HAP-1 (cell line): ENCODE measurements at regions not wholly inside any gene's neighbourhood (a gene's known extent, or its start where the extent isn't known, plus 50 kb on each side); places are given as distances from the start of the nearest gene placed in this dataset.
"Not testable (repeated sequence)": the region's sequence is repeated elsewhere in the genome, so short reads cannot be mapped to it uniquely, and the experiment has no call there.

Source experiments
- DNase-seq, 2 experiments: peaks; one replicate each; pipeline ENCODE4 v3.0.0-alpha.2; 2016 to 2020; ENCODE audit warnings: low spot score in 2 of 2
- H3K27me3 ChIP-seq: fragments of 250-450 bp; sonication (Bioruptor Pico); 2 replicates; pipeline ENCODE4 v1.5.1; 2020; ENCODE audit warnings: low read depth, mild to moderate bottlenecking, moderate library complexity
- H3K36me3 ChIP-seq: fragments of 250-450 bp; sonication (Bioruptor Pico); replicated peaks from 2 replicates; pipeline ENCODE4 v1.5.1; 2020; ENCODE audit warnings: mild to moderate bottlenecking
- H3K4me1 ChIP-seq: fragments of 250-450 bp; sonication (Bioruptor Pico); 2 replicates; pipeline ENCODE4 v1.5.1; 2020; ENCODE audit warnings: mild to moderate bottlenecking
- H3K4me3 ChIP-seq: fragments of 250-450 bp; sonication (Bioruptor Pico); 2 replicates; pipeline ENCODE4 v1.5.1; 2020; ENCODE audit warnings: mild to moderate bottlenecking, moderate library complexity
- H3K9me3 ChIP-seq: fragments of 250-450 bp; sonication (Bioruptor Pico); 2 replicates; pipeline ENCODE4 v1.5.1; 2020; ENCODE audit warnings: mild to moderate bottlenecking, moderate library complexity
- in situ Hi-C: fragments of 300-500 bp; cut with MboI; formaldehyde crosslinking; loops from 3 replicates; pipeline ENCODE4 v1.14.3; 2020; ENCODE audit warnings: low sequenced_read_pairs, inconsistent platforms, mixed read lengths

DNA sequence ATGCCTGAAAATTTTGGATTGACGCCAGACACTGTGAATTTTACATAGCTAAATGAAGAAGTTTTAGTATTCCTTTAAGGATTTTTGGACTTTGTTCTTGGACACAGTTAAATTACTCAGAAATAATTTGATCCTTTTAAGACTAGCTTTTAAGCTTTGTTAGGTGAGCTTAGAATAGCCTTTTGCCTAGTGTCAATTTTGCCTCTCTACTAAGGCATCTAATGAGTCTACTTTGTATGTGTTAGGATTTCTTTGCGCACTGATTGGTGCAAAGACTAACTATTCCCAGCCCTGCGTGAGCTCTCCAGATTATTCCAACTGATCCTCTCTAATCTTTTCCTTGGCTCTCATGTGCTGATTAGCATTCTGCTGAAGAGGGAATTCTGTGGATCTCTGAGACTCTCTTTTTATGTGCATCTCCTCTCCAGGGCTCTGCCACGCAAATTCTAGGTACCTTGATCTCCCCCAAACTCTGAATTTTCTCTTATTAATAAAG, 128.1 kb upstream of the BCL9 start:
- in situ Hi-C loops: no loop called here
- no peak for DNase-seq
- no peaks in the 10 kb centered on the region for H3K27me3 ChIP-seq

DNA sequence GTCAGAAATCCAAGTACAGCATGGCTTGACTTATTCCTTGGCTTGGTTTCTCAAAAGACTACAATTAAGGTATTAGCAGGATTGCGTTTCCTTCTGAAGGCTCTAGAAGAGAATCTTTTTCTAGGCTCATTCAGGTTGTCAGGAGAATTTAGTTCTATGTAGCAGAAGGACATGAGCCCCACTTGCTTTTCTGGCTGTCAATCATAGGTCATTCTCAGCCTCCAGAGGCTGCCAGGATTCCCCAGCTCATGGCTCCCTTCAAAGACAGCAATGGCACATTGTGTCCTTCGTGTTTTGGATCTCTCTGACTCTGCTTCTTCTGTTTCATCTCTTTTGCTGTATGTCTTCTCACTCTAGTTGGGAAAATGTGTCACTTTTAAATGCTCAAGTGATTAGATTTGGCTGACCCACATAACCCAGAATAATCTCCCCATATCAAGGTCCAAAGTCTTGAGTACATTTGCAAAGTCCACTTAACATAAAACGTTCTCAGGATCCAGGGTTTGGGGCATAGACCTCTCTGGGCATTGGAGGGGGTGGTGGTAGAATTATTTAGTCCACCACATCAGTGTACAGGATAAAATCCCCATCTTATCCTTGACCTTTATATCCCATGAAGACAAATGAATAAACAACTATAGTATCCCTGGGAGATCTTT, 126.7 kb upstream of the BCL9 start:
- no peak for DNase-seq
- Histone ChIP-seq H3K27me3 (no peaks in the 10 kb centered on the region), H3K4me1 (no peaks in the 10 kb centered on the region), H3K36me3 (no peaks in the 10 kb centered on the region), H3K4me3 (no peak overlapping the region), H3K9me3 (no peaks in the 10 kb centered on the region)
- in situ Hi-C loops: no loop called here

More for the DNA sequence above, 128.1 kb upstream of the BCL9 start:
- Histone ChIP-seq H3K36me3 (no peaks in the 10 kb centered on the region), H3K4me3 (no peak overlapping the region), H3K4me1 (no peaks in the 10 kb centered on the region), H3K9me3 (no peaks in the 10 kb centered on the region)

DNA sequence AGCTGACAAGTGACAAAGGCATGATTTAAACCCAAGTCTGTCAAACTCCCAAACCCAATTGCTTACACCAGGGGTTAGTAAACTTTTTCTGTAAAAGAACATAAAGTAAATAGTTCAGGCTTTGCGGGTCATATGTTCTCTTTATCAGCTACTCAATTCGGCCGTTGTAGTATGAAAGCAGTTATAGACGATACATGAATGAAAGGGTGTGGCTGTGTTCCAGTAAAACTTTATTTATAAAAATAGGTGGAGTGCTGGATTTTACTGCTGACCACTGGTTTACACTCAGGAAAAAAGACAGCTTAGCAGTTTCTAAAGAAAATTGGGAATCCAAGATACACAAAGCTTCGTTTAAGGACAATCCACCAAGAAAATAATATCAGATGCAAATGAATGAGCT, 124.3 kb upstream of the BCL9 start:
- Histone ChIP-seq H3K27me3 (no peaks in the 10 kb centered on the region), H3K36me3 (no peaks in the 10 kb centered on the region), H3K9me3 (no peaks in the 10 kb centered on the region), H3K4me1 (no peaks in the 10 kb centered on the region), H3K4me3 (no peak overlapping the region)
- in situ Hi-C loops: no loop called here
- DNase-seq: no peak

DNA sequence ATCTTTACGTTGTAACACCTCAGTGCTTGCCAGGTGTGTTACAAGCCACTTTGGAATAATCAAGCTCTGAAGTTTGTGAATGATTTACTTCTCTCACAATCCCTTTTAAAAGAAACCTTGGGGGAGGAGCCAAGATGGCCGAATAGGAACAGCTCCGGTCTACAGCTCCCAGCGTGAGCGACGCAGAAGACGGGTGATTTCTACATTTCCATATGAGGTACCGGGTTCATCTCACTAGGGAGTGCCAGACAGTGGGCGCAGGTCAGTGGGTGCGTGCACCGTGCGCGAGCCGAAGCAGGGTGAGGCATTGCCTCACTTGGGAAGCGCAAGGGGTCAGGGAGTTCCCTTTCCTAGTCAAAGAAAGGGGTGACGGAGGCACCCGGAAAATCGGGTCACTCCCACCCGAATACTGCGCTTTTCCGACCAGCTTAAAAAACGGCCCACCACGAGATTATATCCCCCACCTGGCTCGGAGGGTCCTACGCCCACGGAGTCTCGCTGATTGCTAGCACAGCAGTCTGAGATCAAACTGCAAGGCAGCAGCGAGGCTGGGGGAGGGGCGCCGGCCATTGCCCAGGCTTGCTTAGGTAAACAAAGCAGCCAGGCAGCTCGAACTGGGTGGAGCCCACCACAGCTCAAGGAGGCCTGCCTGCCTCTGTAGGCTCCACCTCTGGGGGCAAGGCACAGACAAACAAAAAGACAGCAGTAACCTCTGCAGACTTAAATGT, 118.0 kb upstream of the BCL9 start:
- H3K36me3 ChIP-seq, H3K27me3 ChIP-seq, H3K4me1 ChIP-seq, H3K4me3 ChIP-seq, in situ Hi-C loops, DNase-seq, H3K9me3 ChIP-seq: not testable (repeated sequence)

DNA sequence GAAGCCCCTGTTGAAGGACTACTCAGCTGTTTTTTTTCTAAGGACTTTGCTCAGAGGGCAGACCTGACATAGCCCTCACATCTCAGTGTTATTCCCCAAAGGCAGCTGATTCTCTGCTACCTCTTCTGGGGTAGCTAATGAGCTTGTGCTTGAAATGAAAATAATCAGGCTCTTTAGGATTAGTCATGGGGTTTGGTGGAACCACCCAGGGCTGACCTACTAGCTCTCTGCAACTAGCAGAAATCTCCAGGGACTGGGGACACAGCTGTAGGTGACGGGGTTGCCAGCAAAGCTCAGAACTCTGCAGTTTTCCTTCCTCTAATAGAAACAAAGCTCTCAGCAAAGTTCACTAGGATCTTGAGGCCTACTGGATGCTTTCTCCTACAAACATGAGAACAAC, 106.4 kb upstream of the BCL9 start:
- H3K36me3 ChIP-seq: no peaks in the 10 kb centered on the region
- no peak overlapping the region for H3K4me3 ChIP-seq
- no peaks in the 10 kb centered on the region for H3K4me1 ChIP-seq
- peaks cover 3% of the 10 kb centered on the region; the same call in 1 of the 2 replicates for H3K27me3 ChIP-seq
- in situ Hi-C loops: no loop called here
- no peaks in the 10 kb centered on the region for H3K9me3 ChIP-seq
- DNase-seq: no peak

DNA sequence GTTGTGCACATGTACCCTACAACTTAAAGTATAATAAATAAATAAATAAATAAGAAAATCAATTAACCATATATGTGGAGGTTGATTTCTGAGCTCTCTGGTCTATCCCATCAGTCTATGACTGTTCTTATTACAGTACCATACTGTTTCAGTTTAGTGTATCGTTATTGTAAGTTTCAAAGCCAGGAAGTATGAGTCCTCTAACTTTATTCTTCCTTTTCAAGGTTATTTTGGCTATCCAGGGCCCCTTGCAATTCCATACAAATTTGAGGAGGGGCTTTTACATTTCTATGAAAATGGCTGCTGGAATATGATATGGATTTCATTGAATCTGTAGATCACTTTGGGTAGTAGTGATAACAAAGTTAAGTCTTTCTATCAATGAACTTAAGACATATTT, 96.9 kb upstream of the BCL9 start:
- H3K4me3 ChIP-seq: no peak overlapping the region
- in situ Hi-C loops: no loop called here
- H3K9me3 ChIP-seq: peaks cover 6% of the 10 kb centered on the region; the same call in 1 of the 2 replicates
- no peak for DNase-seq
- no peaks in the 10 kb centered on the region for H3K27me3 ChIP-seq
- H3K4me1 ChIP-seq: no peaks in the 10 kb centered on the region
- no peaks in the 10 kb centered on the region for H3K36me3 ChIP-seq

DNA sequence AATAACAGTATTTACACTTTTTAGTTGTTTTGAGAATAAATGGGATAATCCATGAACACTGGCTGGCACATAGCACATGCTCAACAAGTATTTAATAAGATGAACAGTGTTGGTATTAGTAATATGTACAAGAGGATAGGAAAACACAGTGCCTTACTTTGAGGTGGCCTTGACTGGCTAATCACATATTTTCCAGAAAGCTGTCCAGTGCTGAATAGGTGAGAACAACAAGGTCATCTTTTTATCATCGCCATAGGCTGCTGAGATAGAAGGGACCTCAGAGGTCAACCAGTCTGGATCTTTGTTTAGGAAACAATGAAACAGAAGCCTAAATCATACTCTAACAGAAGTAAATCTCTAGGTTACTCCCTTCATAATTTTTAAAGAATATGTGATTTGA, 89.7 kb upstream of the BCL9 start:
- no peak overlapping the region for H3K4me3 ChIP-seq
- DNase-seq: no peak
- no peaks in the 10 kb centered on the region for H3K4me1 ChIP-seq
- no peaks in the 10 kb centered on the region for H3K9me3 ChIP-seq
- in situ Hi-C loops: no loop called here
- no peaks in the 10 kb centered on the region for H3K36me3 ChIP-seq
- 0 out of 2 replicates have a peak, but pooled peaks cover 5% of the 10 kb centered on the region for H3K27me3 ChIP-seq

DNA sequence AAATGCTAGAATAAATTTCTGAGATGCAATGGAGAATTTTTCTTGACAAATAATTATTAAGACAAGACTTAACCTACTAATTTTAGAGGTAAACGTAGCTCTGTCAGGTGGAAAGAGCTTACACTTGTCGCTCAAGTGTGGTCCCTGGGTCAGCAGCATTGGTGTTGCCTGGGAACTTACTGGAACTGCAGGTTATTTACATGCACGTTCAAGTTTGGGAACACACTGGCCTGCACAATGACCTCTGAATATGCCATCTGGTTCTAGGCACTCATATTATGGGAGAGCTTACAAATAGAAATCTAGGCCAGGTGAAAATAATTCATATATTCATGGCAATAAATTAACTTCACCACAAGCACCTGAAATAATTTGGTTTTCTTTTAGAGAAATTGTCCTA, 88.5 kb upstream of the BCL9 start:
- in situ Hi-C loops: no loop called here
- no peak for DNase-seq
- H3K27me3 ChIP-seq: 0 out of 2 replicates have a peak, but pooled peaks cover 5% of the 10 kb centered on the region
- no peaks in the 10 kb centered on the region for H3K36me3 ChIP-seq
- H3K9me3 ChIP-seq: no peaks in the 10 kb centered on the region
- no peak overlapping the region for H3K4me3 ChIP-seq
- no peaks in the 10 kb centered on the region for H3K4me1 ChIP-seq

DNA sequence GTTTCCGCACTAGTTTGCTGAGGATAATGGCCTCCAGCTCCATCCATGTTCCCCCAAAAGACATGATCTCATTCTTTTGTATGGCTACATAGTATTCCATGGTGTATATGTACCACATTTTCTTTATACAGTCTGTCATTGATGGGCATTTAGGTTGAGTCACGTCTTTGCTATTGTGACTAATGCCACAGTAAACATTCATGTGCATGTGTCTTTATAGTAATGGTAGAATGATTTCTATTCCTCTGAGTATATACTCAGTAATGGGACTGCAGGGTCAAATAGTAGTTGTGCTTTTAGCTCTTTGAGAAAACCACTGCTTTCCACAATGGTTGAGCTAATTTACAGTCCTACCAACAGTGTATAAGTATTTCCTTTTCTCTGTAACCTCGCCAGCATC, 78.3 kb upstream of the BCL9 start:
- H3K27me3 ChIP-seq: peaks cover 2% of the 10 kb centered on the region; the same call in 1 of the 2 replicates
- H3K4me3 ChIP-seq: no peak overlapping the region
- in situ Hi-C loops: no loop called here
- no peaks in the 10 kb centered on the region for H3K36me3 ChIP-seq
- no peaks in the 10 kb centered on the region; the same call in 1 of the 2 replicates for H3K9me3 ChIP-seq
- no peak for DNase-seq
- no peaks in the 10 kb centered on the region for H3K4me1 ChIP-seq

DNA sequence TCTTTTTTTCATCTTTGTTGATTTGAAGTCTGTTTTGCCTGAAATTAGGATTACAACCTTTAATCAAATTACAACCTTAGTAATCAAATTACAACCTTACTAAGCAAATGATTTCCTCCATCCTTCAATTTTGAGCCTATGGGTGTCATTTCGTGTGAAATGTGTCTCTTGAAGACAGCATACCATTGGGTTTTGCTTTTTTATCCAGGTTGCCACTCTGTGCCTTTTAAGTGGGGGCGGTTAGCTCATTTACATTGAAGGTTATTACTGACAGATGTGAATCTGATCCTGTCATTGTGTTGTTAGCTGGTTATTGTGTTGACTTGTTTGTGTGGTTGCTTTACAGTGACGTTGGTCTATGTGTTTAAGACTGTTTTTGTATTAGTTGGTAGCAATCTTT, 74.8 kb upstream of the BCL9 start:
- H3K27me3 ChIP-seq: peaks cover 2% of the 10 kb centered on the region; the same call in 1 of the 2 replicates
- no peaks in the 10 kb centered on the region; the same call in 1 of the 2 replicates for H3K9me3 ChIP-seq
- no peak overlapping the region for H3K4me3 ChIP-seq
- H3K36me3 ChIP-seq: no peaks in the 10 kb centered on the region
- in situ Hi-C loops: no loop called here
- H3K4me1 ChIP-seq: no peaks in the 10 kb centered on the region
- no peak for DNase-seq

DNA sequence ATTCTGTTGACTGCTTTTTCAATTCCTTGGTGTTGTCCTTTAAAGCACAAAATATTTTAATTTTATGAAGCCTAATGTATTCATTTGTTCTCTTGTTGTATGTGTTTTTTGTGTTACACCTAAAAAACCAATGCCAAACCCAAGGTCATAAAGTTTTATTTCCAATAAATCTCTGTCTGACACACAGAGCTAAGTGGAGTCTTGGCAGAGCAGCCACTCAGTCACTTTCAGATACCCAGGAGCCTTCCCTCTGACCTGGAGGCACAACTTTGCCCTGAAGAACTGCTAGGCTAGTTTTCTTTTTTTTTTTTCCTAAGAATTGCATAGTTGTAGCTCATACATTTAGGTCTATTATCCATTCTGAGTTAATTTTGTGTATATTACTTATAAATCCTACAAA, 71.2 kb upstream of the BCL9 start:
- no peaks in the 10 kb centered on the region for H3K36me3 ChIP-seq
- H3K9me3 ChIP-seq: no peaks in the 10 kb centered on the region; the same call in 1 of the 2 replicates
- peaks cover 2% of the 10 kb centered on the region for H3K27me3 ChIP-seq
- H3K4me1 ChIP-seq: no peaks in the 10 kb centered on the region
- no peak for DNase-seq
- in situ Hi-C loops: no loop called here
- H3K4me3 ChIP-seq: no peak overlapping the region

DNA sequence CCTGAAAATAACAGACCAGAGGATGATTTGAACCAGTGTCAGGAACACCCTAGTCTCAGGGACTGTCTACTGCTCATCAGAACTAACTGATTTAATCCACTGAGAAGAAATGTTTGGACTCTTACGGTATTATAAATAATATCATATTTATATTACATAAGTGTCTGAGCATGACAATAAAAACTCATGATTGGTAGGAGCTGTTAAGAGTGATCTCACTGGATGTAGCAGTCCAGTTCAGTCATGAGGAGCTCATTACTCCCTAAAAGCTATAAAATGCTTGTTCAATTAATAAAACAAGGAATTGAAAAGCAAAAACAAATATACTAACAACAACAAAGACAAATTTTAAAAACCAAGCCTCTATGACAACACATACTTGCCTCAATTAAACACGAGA, 68.8 kb upstream of the BCL9 start:
- no peaks in the 10 kb centered on the region for H3K36me3 ChIP-seq
- no peak for DNase-seq
- no peaks in the 10 kb centered on the region; the same call in 1 of the 2 replicates for H3K27me3 ChIP-seq
- in situ Hi-C loops: no loop called here
- no peak overlapping the region for H3K4me3 ChIP-seq
- no peaks in the 10 kb centered on the region for H3K9me3 ChIP-seq
- no peaks in the 10 kb centered on the region for H3K4me1 ChIP-seq

DNA sequence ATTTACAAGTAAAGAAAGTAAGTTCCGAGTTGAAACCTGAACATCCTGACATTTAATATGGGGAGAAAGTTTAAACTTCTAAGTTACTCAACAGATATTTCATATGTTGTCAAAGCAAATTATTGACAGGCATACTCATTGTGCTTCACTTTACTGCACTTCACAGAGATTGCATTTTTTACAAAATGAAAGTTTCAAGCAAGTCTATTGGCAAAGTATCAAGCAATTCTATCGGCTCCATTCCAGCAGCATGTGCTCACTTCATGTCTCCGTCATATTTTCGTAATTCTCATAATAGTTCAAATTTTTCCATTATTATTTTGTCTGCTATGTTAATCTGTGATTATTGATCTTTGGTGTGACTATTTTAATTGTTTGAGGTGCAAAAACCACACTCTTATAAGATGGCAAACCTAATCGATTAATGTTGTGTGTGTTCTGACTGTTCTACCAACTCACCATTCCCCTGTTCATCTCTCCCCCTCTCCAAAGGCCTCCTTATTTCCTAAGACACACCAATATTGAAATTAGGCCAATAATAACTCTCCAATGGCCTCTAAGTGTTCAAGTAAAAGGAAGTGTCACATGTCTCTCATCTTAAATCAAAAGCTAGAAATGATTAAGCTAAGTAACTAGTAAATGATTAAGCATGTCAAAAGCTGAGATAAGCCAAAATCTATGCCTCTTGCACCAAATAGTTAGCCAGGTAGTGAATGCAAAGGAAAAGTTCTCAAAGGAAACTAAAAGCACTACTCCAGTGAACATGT, 68.2 kb upstream of the BCL9 start:
- in situ Hi-C loops: no loop called here
- Histone ChIP-seq H3K4me1 (no peaks in the 10 kb centered on the region), H3K4me3 (no peak overlapping the region), H3K9me3 (no peaks in the 10 kb centered on the region), H3K27me3 (no peaks in the 10 kb centered on the region; the same call in 1 of the 2 replicates), H3K36me3 (no peaks in the 10 kb centered on the region)
- DNase-seq: no peak

DNA sequence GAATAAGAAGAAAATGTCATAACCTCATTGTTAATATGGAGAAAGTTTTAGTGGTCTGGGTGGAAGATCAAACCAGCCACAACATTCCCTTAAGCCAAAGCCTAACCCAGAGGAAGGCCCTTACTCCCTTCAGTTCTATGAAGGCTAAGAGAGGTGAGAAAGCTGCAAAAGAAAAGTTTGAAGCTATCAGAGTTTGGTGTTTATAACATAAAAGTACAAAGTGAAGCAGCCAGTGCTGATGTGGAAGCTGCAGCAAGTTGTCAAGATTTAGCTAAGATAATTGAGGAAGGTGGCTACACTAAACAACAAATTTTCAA, 67.6 kb upstream of the BCL9 start:
- H3K9me3 ChIP-seq: no peaks in the 10 kb centered on the region
- DNase-seq: no peak
- no peaks in the 10 kb centered on the region for H3K36me3 ChIP-seq
- H3K4me1 ChIP-seq: no peaks in the 10 kb centered on the region
- no peak overlapping the region for H3K4me3 ChIP-seq
- no peaks in the 10 kb centered on the region; the same call in 1 of the 2 replicates for H3K27me3 ChIP-seq
- in situ Hi-C loops: no loop called here
